Pancreas (tissue), 10 donors: ENCODE measurements at regions not wholly inside any gene's neighbourhood (a gene's known extent, or its start where the extent isn't known, plus 50 kb on each side); places are given as distances from the start of the nearest gene placed in this dataset.

Experiments
- ATAC-seq, 4 donors: fragments of 200-7000 bp; cut with Tn5 transposase; one replicate each; pipeline versions ENCODE4 v1.8.0 to v1.9.1; 2020; ENCODE audit warnings: mild to moderate bottlenecking in 4 of 4, moderate library complexity in 4 of 4
- DNase-seq, 6 donors: peaks; one replicate each; pipeline ENCODE4 v3.0.0-alpha.2; 2020
- FAIRE-seq: peaks from 2 replicates; lab custom pipeline; 2012; peaks lifted over from hg19 to GRCh38; lab: Jason Lieb, UNC
- H3K27ac ChIP-seq, 4 donors: fragments of 200-600 bp; sonication (generic); 1 replicate in 3 of 4; 2 replicates in 1 of 4; pipeline versions ENCODE4 v1.5.0 to v1.8.0; 2020
- H3K27me3 ChIP-seq, 4 donors: fragments of 200-600 bp; one replicate each; pipeline ENCODE4 v1.8.0; 2021
- H3K36me3 ChIP-seq, 3 donors: fragments of 200-600 bp; sonication (generic) in 1 of 3; one replicate each; pipeline versions ENCODE4 v1.5.0 to v1.8.0; 2020 to 2021
- H3K4me1 ChIP-seq, 3 donors: fragments of 200-600 bp; one replicate each; pipeline ENCODE4 v1.8.0; 2021
- H3K4me3 ChIP-seq, 4 donors: fragments of 200-600 bp; sonication (generic) in 2 of 4; one replicate each; pipeline versions ENCODE4 v1.5.0 to v1.8.0; 2020 to 2021
- H3K9me3 ChIP-seq, 4 donors: fragments of 200-600 bp; one replicate each; pipeline ENCODE4 v1.8.0; 2021
- CTCF ChIP-seq, 4 donors: fragments of 200-600 bp; sonication (generic) in 3 of 4; IDR thresholded peaks; one replicate each; pipeline versions ENCODE4 v1.5.0 to v1.8.0; 2021; ENCODE audit warnings: antibody characterized with exemption in 4 of 4
- WGBS, 2 donors: extraction: QIAGEN DNeasy Blood & Tissue Kit; methylation state at CpG; one replicate each; pipeline ENCODE4 v1.1.7; 2013; 5-methylcytosine and 5-hydroxymethylcytosine counted together
- intact Hi-C, 3 donors: fragments of 100-400 bp; cut with DNase I; formaldehyde crosslinking; loops; one replicate each; pipeline versions ENCODE4 v1.11.1 to v1.14.2; 2022
- donor health status: healthy with polysubstance abuse.
- donor health status: DM: no; HTN: no; CAD: no; lungs with moderate emphysema.
- donor health status: DM: no; HTN: no; CAD: no.
- donor health status: control.
- donor health status: control.
- donor health status: Bipolar disorder and iron deficiency.
- donor health status: DM: yes; HTN: yes; CAD: no.
- donor health status: DM: no; HTN: no; CAD: no.
- donor health status: DM: no; HTN: no; CAD: no.
- donor health status: DM: yes; HTN: yes; CAD: no.

- TF ChIP-seq CTCF (IDR thresholded peaks at IDR 0.05) = no peak
- H3K27ac ChIP-seq = no peak overlapping the region
- no peak for ATAC-seq
- H3K4me1 ChIP-seq = no peaks in the 10 kb centered on the region
- no peaks in the 10 kb centered on the region for H3K36me3 ChIP-seq
- H3K27me3 ChIP-seq = no peaks in the 10 kb centered on the region
- intact Hi-C loops = no loop called here
- no peaks in the 10 kb centered on the region for H3K9me3 ChIP-seq
- no peak for DNase-seq
- WGBS, 2 donors = 80% methylated on average over 2 of the region's 2 CpGs
- H3K4me3 ChIP-seq = no peak overlapping the region
- FAIRE-seq = no peak
Observed at GRCh38 chr5:107265193-107265592, 405.5 kb downstream of the EFNA5 start.

DNA sequence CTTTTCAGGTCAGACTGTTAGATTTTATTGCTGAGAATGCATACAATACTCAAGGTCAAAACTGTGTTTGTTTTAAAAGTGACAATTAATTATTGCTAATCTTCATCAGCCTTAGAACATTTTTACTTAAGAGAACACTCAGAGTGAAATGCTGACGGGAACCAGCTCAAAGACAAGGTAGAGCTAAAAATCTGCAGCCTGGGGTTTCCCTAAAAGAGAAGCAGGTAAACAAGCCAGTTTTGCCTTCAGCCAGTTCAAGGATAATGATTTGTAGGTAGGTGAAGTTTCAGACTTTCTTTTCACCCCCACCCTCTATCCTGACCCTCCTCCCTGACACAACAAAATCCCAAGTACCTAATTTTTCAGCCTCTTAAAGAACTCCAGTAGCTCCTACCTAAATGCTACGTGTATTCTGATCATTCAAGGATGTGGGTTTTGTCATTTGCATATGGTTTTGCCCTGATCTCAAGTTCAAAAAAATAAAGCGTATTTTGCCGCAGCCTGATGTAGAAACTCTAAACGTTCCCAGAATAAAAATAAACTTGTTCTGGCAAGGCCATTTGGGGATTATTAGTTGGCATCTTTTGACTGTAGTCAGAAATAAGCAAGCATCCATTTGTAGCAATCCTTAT lies 407.2 kb downstream of the EFNA5 start:
- no peak overlapping the region for H3K27ac ChIP-seq
- FAIRE-seq (no peak), DNase-seq (no peak), ATAC-seq (no peak)
- no peaks in the 10 kb centered on the region for H3K9me3 ChIP-seq
- intact Hi-C loops = no loop called here
- H3K4me1 ChIP-seq = no peaks in the 10 kb centered on the region
- 58 to 68% methylated on average over 5 of the region's 5 CpGs for WGBS, 2 donors
- no peak for TF ChIP-seq CTCF (IDR thresholded peaks at IDR 0.05)
- no peaks in the 10 kb centered on the region for H3K27me3 ChIP-seq
- H3K36me3 ChIP-seq = no peaks in the 10 kb centered on the region
- no peak overlapping the region for H3K4me3 ChIP-seq

DNA sequence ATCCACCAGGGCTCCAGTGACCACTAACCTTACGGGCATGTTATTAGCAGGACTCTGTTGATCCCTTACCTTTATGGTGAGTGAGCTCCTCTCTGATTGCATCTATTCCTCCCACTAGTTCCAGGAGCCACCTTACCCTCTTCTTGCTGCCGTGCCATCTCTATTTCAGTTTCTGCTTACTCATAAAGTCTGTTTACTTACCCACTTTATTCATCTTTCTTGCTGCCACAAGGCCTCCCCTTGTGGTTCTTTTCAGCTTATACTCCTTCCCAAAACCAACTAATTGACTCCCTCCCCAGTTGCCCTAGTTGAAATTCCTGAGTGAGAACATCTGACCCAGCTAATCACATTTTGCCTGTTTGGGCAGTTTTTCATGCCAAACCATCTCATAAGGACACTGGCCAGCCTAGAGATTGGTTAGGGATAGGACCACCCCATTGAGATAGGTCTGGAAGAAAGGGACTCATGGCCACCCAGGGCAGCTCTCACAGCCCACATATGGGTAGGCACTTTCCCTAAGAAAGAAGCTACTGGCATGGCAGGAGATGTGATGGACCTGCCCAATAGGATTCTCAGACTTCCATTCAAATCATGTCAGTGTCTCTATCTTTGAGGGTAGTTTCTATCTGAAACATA lies 412.7 kb downstream of the EFNA5 start:
- Histone ChIP-seq H3K9me3 (no peaks in the 10 kb centered on the region), H3K4me1 (no peaks in the 10 kb centered on the region), H3K27me3 (no peaks in the 10 kb centered on the region), H3K4me3 (no peak overlapping the region), H3K27ac (no peak overlapping the region), H3K36me3 (no peaks in the 10 kb centered on the region)
- ATAC-seq (no peak), FAIRE-seq (no peak), DNase-seq (no peak)
- TF ChIP-seq CTCF (IDR thresholded peaks at IDR 0.05) = no peak
- 87 to 93% methylated on average over 2 of the region's 2 CpGs for WGBS, 2 donors
- intact Hi-C loops = no loop called here

DNA sequence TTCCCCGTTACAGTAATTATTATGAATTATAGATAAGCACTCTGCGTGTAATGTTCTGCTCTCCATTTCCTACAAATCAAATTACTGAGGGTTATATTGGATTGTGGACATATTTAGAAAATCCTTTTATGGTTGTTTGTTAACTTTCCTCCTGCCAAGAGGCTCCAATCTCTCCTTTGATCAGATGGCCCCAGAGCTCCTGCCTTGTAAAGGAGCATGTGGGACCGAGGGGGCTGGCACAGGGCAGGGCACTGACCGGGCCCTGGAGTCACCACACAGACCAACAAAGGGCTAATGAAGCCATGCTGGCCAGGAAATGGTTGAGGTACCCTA lies 415.9 kb downstream of the EFNA5 start:
- FAIRE-seq = no peak
- no peak overlapping the region for H3K27ac ChIP-seq
- H3K9me3 ChIP-seq = no peaks in the 10 kb centered on the region
- no peak for ATAC-seq
- WGBS, 2 donors = 93 to 94% methylated on average over 4 of the region's 4 CpGs
- intact Hi-C loops = no loop called here
- no peak overlapping the region for H3K4me3 ChIP-seq
- H3K4me1 ChIP-seq = no peaks in the 10 kb centered on the region
- DNase-seq = no peak
- no peak for TF ChIP-seq CTCF (IDR thresholded peaks at IDR 0.05)
- H3K27me3 ChIP-seq = no peaks in the 10 kb centered on the region
- H3K36me3 ChIP-seq = no peaks in the 10 kb centered on the region

- no peak for TF ChIP-seq CTCF (IDR thresholded peaks at IDR 0.05)
- Histone ChIP-seq H3K27me3 (no peaks in the 10 kb centered on the region), H3K9me3 (no peaks in the 10 kb centered on the region), H3K4me3 (no peak overlapping the region), H3K36me3 (no peaks in the 10 kb centered on the region), H3K27ac (no peak overlapping the region), H3K4me1 (no peaks in the 10 kb centered on the region)
- intact Hi-C loops = no loop called here
- 67 to 85% methylated on average over 6 of the region's 6 CpGs for WGBS, 2 donors
- FAIRE-seq = no peak
- no peak for ATAC-seq
- no peak for DNase-seq
Observed at GRCh38 chr5:107254214-107254901, 416.4 kb downstream of the EFNA5 start.
